IMR-90 (cell line): ENCODE measurements at regions not wholly inside any gene's neighbourhood (a gene's known extent, or its start where the extent isn't known, plus 50 kb on each side); places are given as distances from the start of the nearest gene placed in this dataset.

Experiments used
- ATAC-seq: fragments of 200-7000 bp; cut with Tn5 transposase; 2 replicates; pipeline ENCODE4 v1.9.1; 2020; ENCODE audit warnings: low read depth, mild to moderate bottlenecking, moderate library complexity
- BruUV-seq: library from RNA; stranded (reverse); fragments of 400-500 nt; replicated peaks from 2 replicates; lab custom pipeline; 2021; lab: Mats Ljungman, UMichigan
- CTCF ChIA-PET: fragments of 300-600 bp; formaldehyde crosslinking; extraction: SDS; loops from one replicate; lab custom pipeline; 2021; ENCODE audit warnings: antibody characterized with exemption; lab: Yijun Ruan, JAX
- POLR2A ChIA-PET: fragments of 300-600 bp; sonication (Branson Sonifier 250); formaldehyde crosslinking; loops from one replicate; lab custom pipeline; 2022; ENCODE audit warnings: antibody characterized with exemption; ENCODE audit not compliant: unreplicated experiment; lab: Charles Lee
- DNase-seq: peaks from one replicate; pipeline ENCODE4 v3.0.0; 2013
- H2AFZ ChIP-seq: replicated peaks from 2 replicates; pipeline ENCODE3; 2013; ENCODE audit warnings: low read length, mild to moderate bottlenecking; ENCODE audit not compliant: poor library complexity
- H2AK5ac ChIP-seq: 2 replicates; pipeline ENCODE4 v1.6.1; 2013; ENCODE audit warnings: low read depth, low read length, inconsistent platforms
- H2AK9ac ChIP-seq: replicated peaks from 2 replicates; pipeline ENCODE3; 2013; ENCODE audit warnings: mild to moderate bottlenecking, low read depth, low read length, moderate library complexity; ENCODE audit not compliant: poor library complexity
- H2BK120ac ChIP-seq: 2 replicates; pipeline ENCODE4 v1.6.1; 2013; ENCODE audit warnings: low read depth, low read length, inconsistent platforms
- H2BK15ac ChIP-seq: 3 replicates; pipeline ENCODE4 v1.6.1; 2013; ENCODE audit warnings: low read depth, low read length, inconsistent platforms
- H2BK20ac ChIP-seq: 2 replicates; pipeline ENCODE4 v1.6.1; 2013; ENCODE audit warnings: low read depth, mild to moderate bottlenecking, inconsistent platforms, low read length, moderate library complexity
- H2BK5ac ChIP-seq: 2 replicates; pipeline ENCODE4 v1.6.1; 2013; ENCODE audit warnings: mild to moderate bottlenecking, low read depth, low read length, inconsistent platforms; ENCODE audit not compliant: poor library complexity, severe bottlenecking
- H3K14ac ChIP-seq: replicated peaks from 2 replicates; pipeline ENCODE4 v1.6.1; 2013; ENCODE audit warnings: low read depth, low read length, inconsistent platforms
- H3K18ac ChIP-seq: 2 replicates; pipeline ENCODE4 v1.6.1; 2013; ENCODE audit warnings: low read depth, low read length, control low read depth
- H3K23ac ChIP-seq: 2 replicates; pipeline ENCODE4 v1.6.1; 2013; ENCODE audit warnings: low read depth, low read length, inconsistent platforms
- H3K27ac ChIP-seq: 2 replicates; pipeline ENCODE4 v1.5.1; 2013; ENCODE audit warnings: mild to moderate bottlenecking, control low read depth, low read length; ENCODE audit not compliant: insufficient read depth
- H3K27me3 ChIP-seq: 2 replicates; pipeline ENCODE4 v1.6.1; 2013; ENCODE audit warnings: low read length; ENCODE audit not compliant: control insufficient read depth, insufficient read depth
- H3K36me3 ChIP-seq: 2 replicates; pipeline ENCODE4 v1.6.1; 2013; ENCODE audit warnings: low read length, mixed read lengths; ENCODE audit not compliant: control insufficient read depth, insufficient read depth
- H3K4ac ChIP-seq: 2 replicates; pipeline ENCODE4 v1.6.1; 2013; ENCODE audit warnings: low read depth, low read length, inconsistent platforms
- H3K4me1 ChIP-seq: 2 replicates; pipeline ENCODE4 v1.6.1; 2013; ENCODE audit warnings: low read length, mixed read lengths; ENCODE audit not compliant: control insufficient read depth, insufficient read depth
- H3K4me2 ChIP-seq: 2 replicates; pipeline ENCODE4 v1.6.1; 2013; ENCODE audit warnings: low read depth, mild to moderate bottlenecking, control low read depth, low read length, moderate library complexity
- H3K4me3 ChIP-seq: 2 replicates; pipeline ENCODE4 v1.5.1; 2013; ENCODE audit warnings: low read depth, mild to moderate bottlenecking, control low read depth, low read length, moderate library complexity; ENCODE audit not compliant: insufficient read depth
- H3K56ac ChIP-seq: 2 replicates; pipeline ENCODE4 v1.6.1; 2013; ENCODE audit warnings: low read length, inconsistent platforms; ENCODE audit not compliant: insufficient read depth; ENCODE audit errors: extremely low read depth
- H3K79me1 ChIP-seq, 2 experiments: 2 replicates each; pipeline ENCODE4 v1.6.1; 2013; ENCODE audit warnings: low read length in 2 of 2, inconsistent platforms in 1 of 2, low read depth in 1 of 2
- H3K9ac ChIP-seq: 2 replicates; pipeline ENCODE4 v1.6.1; 2013; ENCODE audit warnings: low read depth, low read length, control low read depth
- H3K9me1 ChIP-seq: 2 replicates; pipeline ENCODE4 v1.6.1; 2013; ENCODE audit warnings: low read length, inconsistent platforms; ENCODE audit not compliant: insufficient read depth
- H3K9me3 ChIP-seq: 2 replicates; pipeline ENCODE4 v1.6.1; 2013; ENCODE audit warnings: low read length; ENCODE audit not compliant: control insufficient read depth, insufficient read depth
- H4K20me1 ChIP-seq: 2 replicates; pipeline ENCODE4 v1.6.1; 2013; ENCODE audit warnings: low read length, inconsistent platforms; ENCODE audit not compliant: insufficient read depth
- H4K5ac ChIP-seq: 2 replicates; pipeline ENCODE4 v1.6.1; 2013; ENCODE audit warnings: mild to moderate bottlenecking, low read depth, low read length, control low read depth
- H4K8ac ChIP-seq, 2 experiments: 2 replicates each; pipeline ENCODE4 v1.6.1; 2013; ENCODE audit warnings: low read depth in 2 of 2, low read length in 2 of 2, control low read depth in 1 of 2, inconsistent platforms in 1 of 2
- H4K91ac ChIP-seq: 2 replicates; pipeline ENCODE4 v1.6.1; 2013; ENCODE audit warnings: low read depth, low read length, inconsistent platforms; ENCODE audit not compliant: insufficient read depth
- CTCF ChIP-seq: conservative IDR thresholded peaks from 2 replicates; pipeline ENCODE4 v1.5.1; 2012; ENCODE audit warnings: mild to moderate bottlenecking, low read depth, low read length, improper control_type of control experiment
- ELK1 ChIP-seq: fragments of 150-350 bp; IDR thresholded peaks from 2 replicates; pipeline ENCODE4 v1.6.1; 2016; ENCODE audit warnings: low read depth, mild to moderate bottlenecking, low read length, moderate library complexity, borderline replicate concordance
- FOS ChIP-seq: fragments of 150-350 bp; IDR thresholded peaks from 2 replicates; pipeline ENCODE4 v1.6.1; 2016; ENCODE audit warnings: low read depth, low read length
- MAFK ChIP-seq: IDR thresholded peaks from 2 replicates; pipeline ENCODE4 v1.6.1; 2012; ENCODE audit warnings: low read depth, low read length, improper control_type of control experiment
- MAZ ChIP-seq: IDR thresholded peaks from 2 replicates; pipeline ENCODE4 v1.6.1; 2012; ENCODE audit warnings: low read depth, mild to moderate bottlenecking, low read length, improper control_type of control experiment, moderate library complexity, borderline replicate concordance
- MXI1 ChIP-seq: IDR thresholded peaks from 2 replicates; pipeline ENCODE4 v1.6.1; 2012; ENCODE audit warnings: low read depth, mild to moderate bottlenecking, low read length, moderate library complexity, borderline replicate concordance
- NFE2L2 ChIP-seq: fragments of 150-350 bp; IDR thresholded peaks from 2 replicates; pipeline ENCODE4 v1.6.1; 2016; ENCODE audit warnings: low read depth, mild to moderate bottlenecking, low read length
- POLR2A ChIP-seq: IDR thresholded peaks from 2 replicates; pipeline ENCODE4 v1.6.1; 2012; ENCODE audit warnings: mild to moderate bottlenecking, low read depth, low read length
- RAD21 ChIP-seq: IDR thresholded peaks from 2 replicates; pipeline ENCODE4 v1.6.1; 2012; ENCODE audit warnings: low read length, improper control_type of control experiment
- RCOR1 ChIP-seq: IDR thresholded peaks from 2 replicates; pipeline ENCODE4 v1.6.1; 2012; ENCODE audit warnings: mild to moderate bottlenecking, low read length, improper control_type of control experiment; ENCODE audit not compliant: insufficient replicate concordance
- RFX5 ChIP-seq: IDR thresholded peaks from 2 replicates; pipeline ENCODE4 v1.8.0; 2012; ENCODE audit warnings: low read depth, mild to moderate bottlenecking, low read length, moderate library complexity
- SMC3 ChIP-seq: fragments of 150-350 bp; IDR thresholded peaks from 2 replicates; pipeline ENCODE4 v1.6.1; 2016; ENCODE audit warnings: low read depth, mild to moderate bottlenecking, antibody characterized with exemption, low read length, moderate library complexity
- USF2 ChIP-seq: fragments of 150-350 bp; IDR thresholded peaks from 2 replicates; pipeline ENCODE4 v1.6.1; 2017; ENCODE audit warnings: mild to moderate bottlenecking, antibody characterized with exemption, low read length, low read depth
- WGBS, 2 experiments: methylation state at CpG; one replicate each; pipeline versions ENCODE4 v1.1.5 to v1.1.7; 2013; ENCODE audit warnings: missing lambda C conversion rate in 2 of 2; ENCODE audit not compliant: insufficient read length in 1 of 2; ENCODE audit errors: extremely low coverage in 2 of 2; 5-methylcytosine and 5-hydroxymethylcytosine counted together
- dilution Hi-C: fragments of 300-500 bp; cut with HindIII; formaldehyde crosslinking; loops from one replicate; pipeline ENCODE4 v1.14.3; 2018; ENCODE audit warnings: low sequenced_read_pairs; ENCODE audit not compliant: unreplicated experiment
- in situ Hi-C: fragments of 300-500 bp; cut with MboI; formaldehyde crosslinking; loops from 3 replicates; pipeline ENCODE4 v1.14.3; 2019; ENCODE audit warnings: low sequenced_read_pairs, inconsistent platforms, mixed read lengths
- intact Hi-C: fragments of 100-400 bp; cut with micrococcal nuclease; formaldehyde crosslinking; loops from 2 replicates; pipeline ENCODE4 v1.10.0; 2022

- no TSS peak for BruUV-seq
- no peaks in the 10 kb centered on the region for H3K27me3 ChIP-seq
- H2BK20ac ChIP-seq, result no peak overlapping the region
- WGBS, 2 experiments, result no CpG with 5 or more reads among the region's 4 CpGs
- no peak overlapping the region for H3K23ac ChIP-seq
- no peak overlapping the region for H3K4me3 ChIP-seq
- no peak overlapping the region for H3K9ac ChIP-seq
- no peaks in the 10 kb centered on the region for H3K4me1 ChIP-seq
- H4K20me1 ChIP-seq, result no peaks in the 10 kb centered on the region
- no peak overlapping the region for H4K91ac ChIP-seq
- no peak overlapping the region for H3K4ac ChIP-seq
- in situ Hi-C loops (no loop called here), dilution Hi-C loops (no loop called here), intact Hi-C loops (no loop called here)
- no peak overlapping the region for H3K18ac ChIP-seq
- H2AK5ac ChIP-seq, result no peak overlapping the region
- H2BK15ac ChIP-seq, result no peak overlapping the region
- no peak overlapping the region for H3K4me2 ChIP-seq
- H4K8ac ChIP-seq, result no peak overlapping the region
- ATAC-seq (no peak), DNase-seq (no peak)
- ChIA-PET CTCF (no interaction called here), POLR2A (no interaction called here)
- no peak overlapping the region for H2AK9ac ChIP-seq
- no peaks in the 10 kb centered on the region for H3K9me1 ChIP-seq
- no peak overlapping the region for H2BK5ac ChIP-seq
- H2AFZ ChIP-seq, result no peak overlapping the region
- H3K56ac ChIP-seq, result no peak overlapping the region
- H3K14ac ChIP-seq, result no peak overlapping the region
- no peak overlapping the region for H3K27ac ChIP-seq
- H4K5ac ChIP-seq, result no peak overlapping the region
- H3K79me1 ChIP-seq, result no peaks in the 10 kb centered on the region
- no peaks in the 10 kb centered on the region for H3K9me3 ChIP-seq
- no peaks in the 10 kb centered on the region for H3K36me3 ChIP-seq
- TF ChIP-seq ELK1, result no peak
- no peak for TF ChIP-seq RAD21
- TF ChIP-seq MAFK, result no peak
- no peak for TF ChIP-seq POLR2A
- no peak for TF ChIP-seq RCOR1
- no peak for TF ChIP-seq MXI1
- no peak for TF ChIP-seq RFX5
- no peak for TF ChIP-seq MAZ
- TF ChIP-seq USF2, result no peak
- TF ChIP-seq NFE2L2, result no peak
- TF ChIP-seq FOS, result no peak
- no peak for TF ChIP-seq CTCF
- TF ChIP-seq SMC3, result no peak
- H2BK120ac ChIP-seq, result no peak overlapping the region
Measured at GRCh38 chr16:80034469-80034826, 433.9 kb upstream of the MAF start.
